ENCODE measurements at regions not wholly inside any gene's neighbourhood (a gene's known extent, or its start where the extent isn't known, plus 50 kb on each side); places are given as distances from the start of the nearest gene placed in this dataset. TPM values are rescaled to one million over a fixed set of nuclear protein-coding genes. Genes with fewer than 3 reads are reported as not detected.
"Not testable (repeated sequence)": the region's sequence is repeated elsewhere in the genome, so short reads cannot be mapped to it uniquely, and the experiment has no call there.

DNA sequence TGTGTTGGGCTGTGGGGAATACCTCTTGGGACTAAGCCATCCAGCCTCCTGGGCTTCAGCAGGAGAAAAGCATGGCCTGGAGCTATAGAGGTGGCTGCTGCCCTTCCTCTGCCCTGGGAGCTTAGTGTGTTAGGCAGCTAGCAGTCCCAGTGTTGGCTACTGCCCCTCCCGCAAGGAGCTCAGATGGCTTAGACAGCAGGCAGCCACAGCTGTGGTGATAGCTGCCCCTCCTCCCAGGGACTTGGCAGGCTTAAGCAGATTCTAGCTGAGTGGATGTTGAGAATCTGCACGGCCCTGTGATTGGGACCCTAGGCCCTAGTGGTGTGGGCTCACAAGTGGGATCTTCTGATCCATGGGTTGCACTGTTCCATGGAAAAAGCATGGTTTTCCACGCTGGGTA lies 264.5 kb downstream of the TDRD3 start:
- no peaks in the 10 kb centered on the region for H3K27me3 Mint-ChIP-seq
- ChIA-PET POLR2A (no interaction called here), CTCF (no interaction called here)
- no peaks in the 10 kb centered on the region for H3K36me3 Mint-ChIP-seq
- no peaks in the 10 kb centered on the region for H3K4me1 Mint-ChIP-seq (ENCODE audit: low read depth)
- no peak overlapping the region for H3K4me3 Mint-ChIP-seq
- no peak overlapping the region for H3K27ac Mint-ChIP-seq
- no peaks in the 10 kb centered on the region for H3K9me3 Mint-ChIP-seq
- intact Hi-C loops (cut with micrococcal nuclease) = no loop called here
- DNase-seq = no peak

GRCh38 chr13:60657586-60657985 lies 260.6 kb downstream of the TDRD3 start:
- H3K27me3 Mint-ChIP-seq; H3K4me1 Mint-ChIP-seq (ENCODE audit: low read depth); POLR2A ChIA-PET; H3K4me3 Mint-ChIP-seq; intact Hi-C loops (cut with micrococcal nuclease); DNase-seq; CTCF ChIA-PET; H3K27ac Mint-ChIP-seq; H3K36me3 Mint-ChIP-seq; H3K9me3 Mint-ChIP-seq: not testable (repeated sequence)

GRCh38 chr13:60655256-60655655 lies 258.2 kb downstream of the TDRD3 start:
- no peak overlapping the region for H3K27ac Mint-ChIP-seq
- CTCF ChIA-PET = no interaction called here

GRCh38 chr13:60654415-60654814 lies 257.4 kb downstream of the TDRD3 start:
- no peak overlapping the region for H3K27ac Mint-ChIP-seq
- no peak for DNase-seq
- intact Hi-C loops (cut with micrococcal nuclease) = no loop called here
- H3K27me3 Mint-ChIP-seq = no peaks in the 10 kb centered on the region
- ChIA-PET CTCF (no interaction called here), POLR2A (no interaction called here)
- no peak overlapping the region for H3K4me3 Mint-ChIP-seq
- no peaks in the 10 kb centered on the region for H3K4me1 Mint-ChIP-seq (ENCODE audit: low read depth)
- no peaks in the 10 kb centered on the region for H3K9me3 Mint-ChIP-seq
- H3K36me3 Mint-ChIP-seq = no peaks in the 10 kb centered on the region

More at GRCh38 chr13:60655256-60655655, 258.2 kb downstream of the TDRD3 start:
- POLR2A ChIA-PET = no interaction called here
- intact Hi-C loops (cut with micrococcal nuclease) = no loop called here
- Mint-ChIP-seq H3K36me3 (no peaks in the 10 kb centered on the region), H3K9me3 (no peaks in the 10 kb centered on the region), H3K27me3 (no peaks in the 10 kb centered on the region), H3K4me3 (no peak overlapping the region), H3K4me1 (ENCODE audit: low read depth) (no peaks in the 10 kb centered on the region)
- DNase-seq = no peak

DNA sequence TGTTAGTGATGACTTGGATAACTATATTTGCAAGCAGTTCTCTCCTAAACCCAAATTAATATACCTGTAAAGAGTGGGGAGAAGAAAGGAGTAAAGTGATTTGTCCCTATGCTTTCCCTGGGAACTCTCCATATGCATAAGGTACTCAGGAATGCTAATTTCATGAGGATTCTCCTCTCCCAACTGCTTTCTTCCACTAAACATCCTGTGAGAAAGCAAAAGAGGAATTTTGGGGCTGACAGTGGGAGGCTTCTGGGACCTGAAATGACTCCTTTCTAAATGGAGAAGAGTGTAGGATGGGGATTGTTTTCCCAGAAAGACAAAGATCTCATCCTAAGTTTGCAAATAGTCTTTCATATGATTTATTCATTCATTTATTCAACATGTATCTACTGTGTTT lies 250.5 kb downstream of the TDRD3 start:
- Mint-ChIP-seq H3K4me1 (ENCODE audit: low read depth) (no peaks in the 10 kb centered on the region), H3K27ac (no peak overlapping the region), H3K9me3 (no peaks in the 10 kb centered on the region), H3K4me3 (no peak overlapping the region), H3K36me3 (no peaks in the 10 kb centered on the region), H3K27me3 (peaks cover 1% of the 10 kb centered on the region)
- intact Hi-C loops (cut with micrococcal nuclease) = no loop called here
- POLR2A ChIA-PET = no interaction called here
- DNase-seq = no peak
- CTCF ChIA-PET = no interaction called here

DNA sequence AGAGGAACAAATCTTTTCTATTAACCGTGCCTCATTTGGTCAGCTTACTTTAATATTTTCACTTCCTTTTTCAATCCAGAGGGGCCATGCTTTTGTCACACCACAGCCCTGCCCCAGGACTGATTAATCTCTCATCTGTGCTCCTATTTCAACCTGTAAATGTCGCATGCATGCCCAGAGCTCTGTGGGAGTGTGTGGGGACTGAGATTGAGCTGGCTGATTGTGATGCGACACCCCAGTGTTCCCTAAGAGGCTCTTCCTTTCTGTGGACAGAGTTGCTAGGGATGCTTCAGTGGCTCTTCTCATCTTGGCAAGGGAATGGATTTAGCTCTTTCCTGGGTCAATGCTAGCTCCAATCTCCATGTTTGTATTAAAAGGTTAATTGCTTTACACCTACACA lies 249.6 kb downstream of the TDRD3 start:
- H3K4me1 Mint-ChIP-seq (ENCODE audit: low read depth) = no peaks in the 10 kb centered on the region
- H3K27me3 Mint-ChIP-seq = peaks cover 1% of the 10 kb centered on the region
- no peaks in the 10 kb centered on the region for H3K36me3 Mint-ChIP-seq
- no peaks in the 10 kb centered on the region for H3K9me3 Mint-ChIP-seq
- POLR2A ChIA-PET = no interaction called here
- intact Hi-C loops (cut with micrococcal nuclease) = no loop called here
- CTCF ChIA-PET = no interaction called here
- DNase-seq = no peak
- H3K4me3 Mint-ChIP-seq = no peak overlapping the region
- H3K27ac Mint-ChIP-seq = no peak overlapping the region

- no peak overlapping the region for H3K27ac Mint-ChIP-seq
- ChIA-PET POLR2A (no interaction called here), CTCF (no interaction called here)
- H3K4me1 Mint-ChIP-seq (ENCODE audit: low read depth) = no peaks in the 10 kb centered on the region
- no peaks in the 10 kb centered on the region for H3K36me3 Mint-ChIP-seq
- intact Hi-C loops (cut with micrococcal nuclease) = no loop called here
- peaks cover 1% of the 10 kb centered on the region for H3K27me3 Mint-ChIP-seq
- no peak overlapping the region for H3K4me3 Mint-ChIP-seq
- no peaks in the 10 kb centered on the region for H3K9me3 Mint-ChIP-seq
- no peak for DNase-seq
These were observed 248.7 kb downstream of the TDRD3 start for GRCh38 chr13:60645676-60646075.

- Mint-ChIP-seq H3K27ac (no peak overlapping the region), H3K4me1 (ENCODE audit: low read depth) (no peaks in the 10 kb centered on the region), H3K27me3 (peaks cover 2% of the 10 kb centered on the region), H3K4me3 (no peak overlapping the region), H3K36me3 (no peaks in the 10 kb centered on the region), H3K9me3 (no peaks in the 10 kb centered on the region)
- DNase-seq = no peak
- CTCF ChIA-PET = no interaction called here
- intact Hi-C loops (cut with micrococcal nuclease) = no loop called here
- POLR2A ChIA-PET = no interaction called here
These were observed 245.5 kb downstream of the TDRD3 start for GRCh38 chr13:60642552-60642951.

GRCh38 chr13:60629158-60629557 lies 232.1 kb downstream of the TDRD3 start:
- intact Hi-C loops (cut with micrococcal nuclease) = no loop called here
- H3K4me1 Mint-ChIP-seq (ENCODE audit: low read depth) = no peaks in the 10 kb centered on the region
- H3K36me3 Mint-ChIP-seq = no peaks in the 10 kb centered on the region
- no peak for DNase-seq
- peaks cover 2% of the 10 kb centered on the region for H3K27me3 Mint-ChIP-seq
- H3K4me3 Mint-ChIP-seq = no peak overlapping the region
- no peaks in the 10 kb centered on the region for H3K9me3 Mint-ChIP-seq
- POLR2A ChIA-PET = no interaction called here
- H3K27ac Mint-ChIP-seq = no peak overlapping the region
- CTCF ChIA-PET = no interaction called here

DNA sequence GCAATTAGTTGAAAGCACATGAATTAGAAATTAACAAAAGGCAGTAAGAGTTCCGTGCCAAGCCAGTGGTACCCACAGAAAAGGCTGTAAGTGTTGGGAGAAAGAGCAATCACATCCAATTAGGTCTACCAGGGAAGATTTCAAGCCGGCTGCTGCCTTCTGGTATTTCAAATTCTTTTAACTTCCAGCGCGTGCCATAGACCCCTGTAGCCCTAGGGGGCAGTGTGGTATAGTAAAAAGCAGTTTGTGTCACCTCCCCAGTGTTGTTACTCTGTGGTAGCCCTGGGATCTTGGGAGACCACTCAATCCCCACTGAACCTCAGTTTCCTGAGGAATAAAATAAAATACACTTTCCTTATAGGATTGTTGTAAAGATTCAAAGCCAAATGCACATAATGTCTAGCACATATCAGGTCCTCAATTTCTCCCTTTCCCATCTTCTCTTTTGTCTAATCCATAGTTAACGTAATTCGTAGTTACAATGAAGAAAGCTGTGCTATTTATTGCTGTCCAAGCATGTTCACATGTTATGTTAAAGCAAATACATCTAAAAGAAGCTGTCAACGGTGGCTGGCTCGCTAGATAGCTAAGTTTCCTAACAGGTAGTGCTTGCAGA lies 230.2 kb downstream of the TDRD3 start:
- intact Hi-C loops (cut with micrococcal nuclease) = no loop called here
- Mint-ChIP-seq H3K9me3 (no peaks in the 10 kb centered on the region), H3K27me3 (peaks cover 4% of the 10 kb centered on the region), H3K36me3 (no peaks in the 10 kb centered on the region), H3K4me3 (no peak overlapping the region), H3K27ac (no peak overlapping the region), H3K4me1 (ENCODE audit: low read depth) (no peaks in the 10 kb centered on the region)
- DNase-seq = peak; percentile 11
- CTCF ChIA-PET = interaction anchor here (1.3 kb wide), 1 partner anchor 783 kb away, joined by 4 read pairs; no protein-coding TSS in a partner anchor
- POLR2A ChIA-PET = no interaction called here

Small RNA genes in the stretch of these regions (microRNA-seq; reads per million reads assigned to microRNA genes)
- gene MIR3169 (ENCODE audit: borderline microRNAs expressed, borderline number of aligned reads, borderline replicate concordance) = not detected

Measured in activated CD4-positive, alpha-beta memory T cell treated with anti-CD3 and anti-CD28 coated beads for 36 hours (primary cell).